ENCODE measurements at regions not wholly inside any gene's neighbourhood (a gene's known extent, or its start where the extent isn't known, plus 50 kb on each side); places are given as distances from the start of the nearest gene placed in this dataset.

GRCh38 chr7:153382641-153383101 lies 623.1 kb downstream of the ACTR3B start:
- TF ChIP-seq YY1 (IDR thresholded peaks at IDR 0.05; ENCODE audit: insufficient read depth, insufficient read length) (no peak), ZNF274 (IDR thresholded peaks at IDR 0.05; ENCODE audit: low read depth, low read length) (no peak), SUZ12 (IDR thresholded peaks at IDR 0.05; ENCODE audit: extremely low read depth, insufficient read depth, insufficient read length) (no peak)

All from NT2/D1 (cell line).